ENCODE measurements at regions not wholly inside any gene's neighbourhood (a gene's known extent, or its start where the extent isn't known, plus 50 kb on each side); places are given as distances from the start of the nearest gene placed in this dataset.

GRCh38 chr3:167918686-167919085 lies 177.0 kb downstream of the GOLIM4 start:
- H3K27me3 ChIP-seq: no peaks in the 10 kb centered on the region
- H3K36me3 ChIP-seq: no peaks in the 10 kb centered on the region
- H3K4me3 ChIP-seq: no peak overlapping the region
- no peaks in the 10 kb centered on the region for H3K9me3 ChIP-seq
- no peak for TF ChIP-seq CTCF (IDR thresholded peaks at IDR 0.05)
- no peaks in the 10 kb centered on the region for H3K4me1 ChIP-seq
- DNase-seq (ENCODE audit: low spot score): no peak
- H3K27ac ChIP-seq: no peak overlapping the region

- no peaks in the 10 kb centered on the region for H3K9me3 ChIP-seq
- TF ChIP-seq CTCF (IDR thresholded peaks at IDR 0.05): no peak
- DNase-seq (ENCODE audit: low spot score): no peak
- no peak overlapping the region for H3K4me3 ChIP-seq
- H3K27me3 ChIP-seq: no peaks in the 10 kb centered on the region
- no peaks in the 10 kb centered on the region for H3K36me3 ChIP-seq
- H3K4me1 ChIP-seq: no peaks in the 10 kb centered on the region
- H3K27ac ChIP-seq: no peak overlapping the region
These were observed 177.6 kb downstream of the GOLIM4 start for GRCh38 chr3:167918008-167918596.

- H3K4me1 ChIP-seq: no peaks in the 10 kb centered on the region
- TF ChIP-seq CTCF (IDR thresholded peaks at IDR 0.05): no peak
- no peaks in the 10 kb centered on the region for H3K36me3 ChIP-seq
- no peak overlapping the region for H3K4me3 ChIP-seq
- H3K9me3 ChIP-seq: no peaks in the 10 kb centered on the region
- no peak for DNase-seq (ENCODE audit: low spot score)
- H3K27ac ChIP-seq: no peak overlapping the region
- H3K27me3 ChIP-seq: no peaks in the 10 kb centered on the region
These were observed 177.8 kb downstream of the SERPINI1 start for GRCh38 chr3:167913219-167913835.

- H3K9me3 ChIP-seq: no peaks in the 10 kb centered on the region
- DNase-seq (ENCODE audit: low spot score): no peak
- TF ChIP-seq CTCF (IDR thresholded peaks at IDR 0.05): no peak
These were observed 174.4 kb downstream of the SERPINI1 start for GRCh38 chr3:167909952-167910351.

GRCh38 chr3:167909504-167909896 lies 174.0 kb downstream of the SERPINI1 start:
- Histone ChIP-seq H3K27ac (no peak overlapping the region), H3K36me3 (no peaks in the 10 kb centered on the region), H3K4me3 (no peak overlapping the region), H3K4me1 (no peaks in the 10 kb centered on the region), H3K9me3 (no peaks in the 10 kb centered on the region), H3K27me3 (no peaks in the 10 kb centered on the region)
- no peak for TF ChIP-seq CTCF (IDR thresholded peaks at IDR 0.05)
- DNase-seq (ENCODE audit: low spot score): no peak

More at GRCh38 chr3:167909952-167910351, 174.4 kb downstream of the SERPINI1 start:
- Histone ChIP-seq H3K4me1 (no peaks in the 10 kb centered on the region), H3K36me3 (no peaks in the 10 kb centered on the region), H3K4me3 (no peak overlapping the region), H3K27ac (no peak overlapping the region), H3K27me3 (no peaks in the 10 kb centered on the region)

All from right atrium auricular region (tissue), 2 donors.